ENCODE measurements at regions not wholly inside any gene's neighbourhood (a gene's known extent, or its start where the extent isn't known, plus 50 kb on each side); places are given as distances from the start of the nearest gene placed in this dataset.
"Not testable (repeated sequence)": the region's sequence is repeated elsewhere in the genome, so short reads cannot be mapped to it uniquely, and the experiment has no call there.

DNA sequence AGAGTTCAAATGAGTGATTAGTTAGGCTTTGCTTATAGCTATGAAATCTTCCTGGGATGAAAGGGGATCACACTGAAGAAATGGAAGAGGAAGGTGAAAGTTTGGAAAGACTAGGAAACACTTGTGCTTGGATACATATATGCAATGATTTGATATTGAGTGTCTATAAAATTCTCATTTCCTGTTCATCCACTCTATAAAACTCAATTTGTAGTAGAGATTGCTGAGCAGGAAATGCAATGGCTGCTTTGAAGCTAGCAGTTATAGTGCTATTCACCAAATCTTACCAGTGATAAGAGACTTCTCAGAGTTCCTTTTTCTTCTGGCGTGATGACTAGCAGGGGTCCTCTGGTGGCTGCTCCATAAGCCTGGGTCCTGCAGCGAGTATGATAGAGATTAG is 128.1 kb upstream of the HPF1 start:
- DNase-seq: no peak

DNA sequence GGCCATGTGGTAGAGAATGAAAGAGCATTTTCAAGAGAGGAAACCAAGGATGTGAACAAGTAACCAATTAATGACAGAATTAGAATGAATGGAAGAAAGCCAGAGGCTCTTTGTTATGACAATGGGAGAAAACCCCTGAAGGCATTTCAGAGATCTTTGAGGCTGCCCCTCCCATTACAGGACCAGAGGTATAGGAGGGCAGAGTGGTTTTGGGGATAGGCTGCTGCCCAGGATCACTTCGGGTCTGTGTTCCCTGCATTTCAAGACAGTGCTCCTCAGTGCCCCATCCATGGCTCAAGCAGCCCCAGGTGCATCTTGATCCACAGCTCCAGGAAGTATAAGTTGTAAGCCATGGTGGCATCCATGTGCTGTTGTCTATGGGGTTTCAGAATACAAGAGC is 124.0 kb upstream of the HPF1 start:
- DNase-seq: no peak

- DNase-seq: no peak
Observed at GRCh38 chr4:169870507-169870906, 112.8 kb upstream of the HPF1 start.

GRCh38 chr4:169869490-169869889 is 111.7 kb upstream of the HPF1 start:
- DNase-seq: no peak

DNA sequence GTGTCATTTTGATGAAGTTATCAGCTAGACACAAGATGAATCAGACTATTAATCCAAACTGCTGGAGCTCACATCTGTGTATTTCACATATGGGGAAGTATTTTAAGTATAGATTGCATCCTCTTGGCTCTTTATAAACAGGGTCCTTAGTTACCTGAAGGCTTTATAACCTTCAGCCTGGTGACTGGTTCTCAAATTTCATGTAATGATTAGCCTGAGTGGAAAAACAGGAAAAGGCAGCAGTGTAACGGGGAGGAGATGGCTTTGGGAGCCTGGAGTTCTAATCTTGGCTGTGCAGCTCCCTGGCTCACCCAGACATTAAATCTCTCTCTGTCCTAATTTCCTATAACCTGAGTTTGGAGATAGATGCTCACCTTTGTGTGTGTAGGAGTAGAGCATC is 103.8 kb upstream of the HPF1 start:
- DNase-seq: no peak

GRCh38 chr4:169859366-169860216 is 101.8 kb upstream of the HPF1 start:
- DNase-seq: no peak

GRCh38 chr4:169854090-169854489 is 96.3 kb upstream of the HPF1 start:
- no peak for DNase-seq

- DNase-seq: no peak
Observed at GRCh38 chr4:169852481-169852880, 94.7 kb upstream of the HPF1 start.

DNA sequence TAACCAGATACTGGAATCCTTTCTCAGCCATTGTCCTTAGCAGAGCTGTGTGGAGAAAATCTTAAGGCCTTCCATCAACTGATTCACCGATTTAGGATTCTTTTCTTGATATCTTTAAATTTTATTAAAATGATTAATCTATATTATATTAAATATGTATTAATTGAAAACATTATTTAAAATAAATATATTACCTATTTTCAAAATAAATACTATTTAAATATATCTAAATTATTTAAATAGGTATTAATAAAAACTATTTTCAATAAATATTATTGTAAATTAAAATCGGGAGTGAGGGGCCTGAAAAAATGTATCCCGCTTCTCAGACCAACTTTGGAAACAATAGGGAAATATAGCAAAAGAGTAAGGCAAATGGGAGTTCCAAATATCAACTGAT is 94.0 kb upstream of the HPF1 start:
- no peak for DNase-seq

- DNase-seq: no peak
Observed at GRCh38 chr4:169849456-169849855, 91.7 kb upstream of the HPF1 start.

GRCh38 chr4:169848018-169848417 is 90.3 kb upstream of the HPF1 start:
- DNase-seq: no peak

DNA sequence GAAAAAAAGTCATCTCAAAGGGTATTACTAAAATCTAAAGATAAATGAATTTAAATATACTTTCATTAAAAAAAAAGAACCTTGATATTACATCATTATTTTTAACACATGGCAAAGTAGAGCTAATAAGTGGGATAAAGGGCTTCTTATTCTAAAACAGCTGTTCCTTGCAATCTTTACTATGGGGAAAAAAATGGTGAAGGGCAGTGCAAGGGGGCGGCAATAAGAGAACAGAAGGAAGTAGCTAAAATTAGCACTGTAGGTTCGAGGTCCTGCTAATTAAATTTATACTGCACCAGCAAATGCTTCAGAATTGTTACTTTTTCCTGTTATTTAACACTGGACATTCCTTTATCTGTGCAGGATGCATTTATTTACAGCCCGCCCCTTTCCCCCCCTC is 89.4 kb upstream of the HPF1 start:
- DNase-seq: no peak

- no peak for DNase-seq
Observed at GRCh38 chr4:169846396-169846795, 88.7 kb upstream of the HPF1 start.

- no peak for DNase-seq
Observed at GRCh38 chr4:169841776-169842175, 84.0 kb upstream of the HPF1 start.

- no peak for DNase-seq
Observed at GRCh38 chr4:169840554-169840953, 82.8 kb upstream of the HPF1 start.

DNA sequence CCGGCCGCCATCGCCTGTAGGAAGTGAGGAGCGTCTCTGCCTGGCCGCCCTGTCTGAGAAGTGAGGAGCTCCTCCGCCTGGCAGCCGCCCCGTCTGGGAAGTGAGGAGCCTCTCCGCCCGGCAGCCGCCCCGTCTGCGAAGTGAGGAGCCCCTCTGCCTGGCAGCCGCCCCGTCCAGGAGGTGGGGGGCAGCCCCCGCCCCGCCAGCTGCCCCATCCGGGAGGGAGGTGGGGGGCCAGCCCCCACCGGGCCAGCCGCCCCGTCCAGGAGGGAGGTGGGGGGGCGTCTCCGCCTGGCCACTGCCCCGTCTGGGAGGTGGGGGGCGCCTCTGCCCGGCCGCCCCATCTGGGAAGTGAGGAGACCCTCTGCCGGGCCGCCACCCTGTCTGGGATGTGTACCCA is 70.6 kb upstream of the HPF1 start:
- DNase-seq: not testable (repeated sequence)

DNA sequence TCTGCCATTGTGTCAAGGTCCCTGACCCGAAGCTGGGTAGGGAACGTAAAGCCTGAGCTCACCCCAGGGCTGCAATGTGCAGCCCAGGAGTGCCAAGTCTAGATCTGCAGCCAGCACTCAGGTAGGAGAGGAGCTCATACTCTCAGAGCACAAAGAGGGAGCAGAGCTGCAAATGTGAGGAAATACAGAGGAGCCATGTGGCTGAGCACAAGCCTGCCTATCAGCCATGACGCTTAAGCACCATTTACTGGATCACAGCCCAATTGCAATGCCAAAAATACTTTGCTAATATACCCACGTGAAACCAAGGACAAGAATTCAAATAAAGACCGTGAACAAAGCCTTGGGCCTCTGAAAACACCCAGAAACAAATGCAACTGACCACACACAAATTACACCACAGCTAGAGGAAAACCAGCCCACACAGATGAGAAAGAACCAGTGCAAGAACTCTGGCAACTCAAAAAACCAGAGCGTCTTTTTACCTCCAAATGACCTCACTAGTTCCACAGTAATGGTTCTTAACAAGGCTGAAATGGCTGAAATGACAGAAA is 69.0 kb upstream of the HPF1 start:
- DNase-seq: no peak

GRCh38 chr4:169823685-169824084 is 65.9 kb upstream of the HPF1 start:
- no peak for DNase-seq

GRCh38 chr4:169821402-169821801 is 63.7 kb upstream of the HPF1 start:
- no peak for DNase-seq

DNA sequence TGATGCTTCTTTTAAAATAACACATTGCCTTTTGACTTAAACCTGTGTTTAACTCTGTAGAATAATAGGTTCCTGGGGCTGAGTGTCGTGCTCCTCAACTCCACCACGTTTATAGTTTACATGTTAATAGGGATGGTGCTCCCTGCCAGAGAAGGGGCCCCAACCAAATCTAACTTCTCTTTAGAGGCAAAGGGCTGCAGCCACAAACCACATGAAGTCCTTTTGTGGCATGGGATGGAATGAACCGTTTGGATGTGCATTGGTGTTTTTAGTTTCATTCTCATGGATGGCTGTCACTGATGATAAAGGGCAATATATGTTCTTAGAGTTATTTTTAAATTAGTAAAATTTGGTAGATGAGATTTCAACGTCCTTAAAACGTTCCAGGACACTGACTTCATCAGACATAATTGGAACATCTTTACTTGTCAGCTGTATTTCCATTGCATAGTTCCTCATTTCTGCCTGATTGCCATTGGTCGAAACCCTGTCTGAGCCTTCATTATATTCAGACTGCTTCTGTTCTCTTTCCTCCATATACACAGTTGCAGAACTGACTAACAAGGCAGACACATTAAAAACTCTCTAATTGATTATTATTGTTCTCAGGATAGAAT is 60.4 kb upstream of the HPF1 start:
- DNase-seq: no peak

DNA sequence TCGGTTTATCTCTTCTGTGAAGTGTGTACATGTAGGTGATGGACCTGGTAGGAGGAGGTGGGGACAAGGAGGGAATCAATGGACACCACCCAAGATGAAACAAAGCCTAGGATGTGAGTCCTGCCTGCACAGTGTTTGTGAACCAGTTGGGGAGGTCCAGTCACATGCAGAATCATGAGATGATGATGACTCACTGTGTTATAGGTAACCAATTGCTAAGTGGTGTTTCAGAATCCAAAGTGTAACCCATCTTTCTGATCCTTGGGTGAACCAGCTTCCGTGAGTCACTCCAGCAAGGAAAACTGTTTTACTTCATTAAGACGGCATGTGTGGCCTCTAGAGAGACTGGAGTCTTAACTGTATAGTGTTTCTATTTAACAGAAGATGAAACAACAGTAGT is 57.9 kb upstream of the HPF1 start:
- no peak for DNase-seq

DNA sequence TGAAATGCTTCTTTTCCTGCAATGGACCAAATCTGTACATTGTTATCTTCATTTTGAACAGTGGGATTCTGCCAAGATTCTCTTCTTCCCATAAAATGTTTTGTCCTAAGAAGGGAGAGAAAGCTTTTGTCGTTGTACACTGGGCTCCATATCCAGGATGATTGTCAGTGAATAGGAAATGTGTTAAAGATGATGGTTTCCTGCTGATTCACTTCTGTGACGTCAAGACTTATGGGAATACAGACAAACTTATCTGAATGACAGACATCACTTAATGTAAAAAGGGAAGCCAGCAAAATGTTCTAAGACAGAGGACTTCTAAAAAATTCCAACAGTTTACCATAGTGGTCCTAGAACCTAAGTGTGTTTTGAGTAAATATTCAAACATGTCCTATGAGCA is 53.7 kb upstream of the HPF1 start:
- DNase-seq: no peak

DNA sequence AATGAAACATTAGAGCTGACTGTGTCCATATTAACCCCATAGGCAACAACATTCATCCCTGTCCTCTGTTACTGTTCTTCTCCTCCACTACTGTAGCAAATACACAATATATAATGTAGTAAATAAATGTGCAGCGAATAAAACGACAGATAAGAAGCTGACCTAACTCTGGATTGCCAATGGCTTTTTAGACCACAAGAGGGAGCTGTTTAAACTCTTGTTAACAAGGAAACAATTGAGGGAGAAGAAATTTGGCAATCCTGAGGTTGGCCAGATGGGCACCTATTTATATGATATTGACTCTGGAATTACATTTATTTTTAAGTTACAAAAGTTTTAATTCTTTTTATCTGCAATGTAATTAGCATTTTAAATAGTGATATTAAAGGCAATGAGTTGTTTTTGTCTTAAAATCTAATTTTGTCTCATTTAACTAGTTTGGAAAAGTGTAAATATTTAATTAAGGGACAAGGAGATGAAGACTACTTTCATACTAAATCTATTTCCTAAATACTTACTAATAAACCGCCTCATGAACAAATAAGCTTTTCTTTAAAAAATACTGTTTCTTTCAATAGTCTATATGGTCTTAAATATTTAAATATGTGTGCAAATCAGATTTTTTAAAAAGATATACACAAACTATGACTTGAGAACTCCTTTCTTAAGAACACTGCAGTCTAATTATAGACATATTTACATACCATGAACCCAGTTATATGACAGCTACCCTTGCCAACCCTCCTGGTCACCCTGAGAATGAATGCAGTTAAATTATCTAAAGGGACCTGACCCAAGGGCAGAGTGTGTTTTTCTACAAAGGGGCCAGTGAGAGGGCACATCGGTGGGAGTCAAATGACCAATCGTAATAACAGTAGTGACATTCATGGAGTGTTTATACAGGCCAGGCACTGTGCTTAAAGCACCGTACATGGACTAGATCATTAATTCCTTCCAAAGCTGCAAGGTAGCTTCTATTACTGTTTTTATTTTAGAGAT is 52.9 kb upstream of the HPF1 start:
- peak; percentile 53 to 86 for DNase-seq

Measured in NCI-H446 (cell line).